Natural killer cell (primary cell): ENCODE measurements at regions not wholly inside any gene's neighbourhood (a gene's known extent, or its start where the extent isn't known, plus 50 kb on each side); places are given as distances from the start of the nearest gene placed in this dataset.

Experiments
- ATAC-seq, 3 donors: fragments of 150-1000 bp in 2 of 3; fragments of 200-7000 bp in 1 of 3; cut with Tn5 transposase; 1 replicate in 1 of 3; 2 replicates in 2 of 3; pipeline ENCODE4 v1.10.0; 2021; ENCODE audit warnings: mild to moderate bottlenecking in 2 of 3, moderate library complexity in 2 of 3
- DNase-seq, 2 donors: peaks; one replicate each; pipeline versions ENCODE4 v3.0.0 to v3.0.0-alpha.2; 2013 to 2021; ENCODE audit warnings: mixed read lengths in 1 of 2
- H3K27ac ChIP-seq: one replicate; pipeline ENCODE4 v1.5.1; 2013; ENCODE audit warnings: mild to moderate bottlenecking, low read length
- H3K27me3 ChIP-seq: one replicate; pipeline ENCODE4 v1.6.1; 2013; ENCODE audit warnings: low read length; ENCODE audit not compliant: control insufficient read depth, insufficient read depth
- H3K36me3 ChIP-seq: one replicate; pipeline ENCODE4 v1.6.1; 2013; ENCODE audit warnings: low read length; ENCODE audit not compliant: control insufficient read depth, insufficient read depth
- H3K4me1 ChIP-seq: one replicate; pipeline ENCODE4 v1.6.1; 2013; ENCODE audit warnings: low read length; ENCODE audit not compliant: control insufficient read depth, insufficient read depth
- H3K4me3 ChIP-seq: one replicate; pipeline ENCODE4 v1.5.1; 2013; ENCODE audit warnings: low read length
- H3K9me3 ChIP-seq: one replicate; pipeline ENCODE4 v1.6.1; 2013; ENCODE audit warnings: low read length; ENCODE audit not compliant: control insufficient read depth, insufficient read depth
- H3K27ac Mint-ChIP-seq, 2 donors: one replicate each; pipeline ENCODE4 v1.8.0; 2022; ENCODE audit warnings: mild to moderate bottlenecking in 2 of 2, mixed read lengths in 2 of 2, moderate library complexity in 1 of 2
- H3K27me3 Mint-ChIP-seq, 2 donors: one replicate each; pipeline ENCODE4 v1.8.0; 2022; ENCODE audit warnings: low read depth in 2 of 2, mixed read lengths in 2 of 2
- H3K36me3 Mint-ChIP-seq: one replicate; pipeline ENCODE4 v1.8.0; 2022; ENCODE audit warnings: mixed read lengths
- H3K4me1 Mint-ChIP-seq, 2 donors: one replicate each; pipeline ENCODE4 v1.8.0; 2022; ENCODE audit warnings: mixed read lengths in 2 of 2
- H3K4me3 Mint-ChIP-seq: one replicate; pipeline ENCODE4 v1.8.0; 2022; ENCODE audit warnings: mild to moderate bottlenecking, moderate library complexity, mixed read lengths
- H3K9me3 Mint-ChIP-seq, 2 donors: one replicate each; pipeline ENCODE4 v1.8.0; 2022; ENCODE audit warnings: mixed read lengths in 2 of 2
- CTCF ChIP-seq: fragments of 200-600 bp; IDR thresholded peaks from one replicate; pipeline ENCODE4 v1.8.0; 2022; ENCODE audit warnings: antibody characterized with exemption
- WGBS: methylation state at CpG from one replicate; pipeline ENCODE4 v1.1.7; 2013; ENCODE audit warnings: missing lambda C conversion rate; ENCODE audit not compliant: insufficient coverage; 5-methylcytosine and 5-hydroxymethylcytosine counted together
- intact Hi-C: fragments of 100-400 bp; cut with micrococcal nuclease; formaldehyde crosslinking; loops from one replicate; pipeline ENCODE4 v1.14.2; 2022

- Histone ChIP-seq H3K27ac (no peak overlapping the region), H3K27me3 (peaks cover 28% of the 10 kb centered on the region), H3K36me3 (no peaks in the 10 kb centered on the region), H3K4me3 (peak overlapping the region; percentile 20), H3K4me1 (peaks cover 22% of the 10 kb centered on the region), H3K9me3 (no peaks in the 10 kb centered on the region)
- ATAC-seq (peak; percentile 87 to 92 (median 89)), DNase-seq (peak; percentile 72 to 90)
- peaks cover 43 to 49% of the 10 kb centered on the region in 2 donors for H3K27me3 Mint-ChIP-seq
- no peaks in the 10 kb centered on the region for H3K9me3 Mint-ChIP-seq
- WGBS = 8% methylated on average over 20 of the region's 20 CpGs
- intact Hi-C loops = loop anchor here (1.0 to 10.0 kb wide), 3 partner anchors 89 to 855 kb away; partner anchors contain the start of gene EIF4G2
- H3K4me3 Mint-ChIP-seq = peak overlapping the region; percentile 78
- H3K4me1 Mint-ChIP-seq = peaks cover 8 to 22% of the 10 kb centered on the region in 2 donors
- peak overlapping the region in 1 of 2 donors; percentile 54 for H3K27ac Mint-ChIP-seq
- peak; percentile 93 for TF ChIP-seq CTCF
- H3K36me3 Mint-ChIP-seq = no peaks in the 10 kb centered on the region
Observed at GRCh38 chr11:10933455-10934292, 75.8 kb upstream of the ZBED5 start.

- Histone ChIP-seq H3K27me3 (peaks cover 32% of the 10 kb centered on the region), H3K4me1 (peaks cover 22% of the 10 kb centered on the region), H3K27ac (no peak overlapping the region), H3K36me3 (no peaks in the 10 kb centered on the region), H3K9me3 (no peaks in the 10 kb centered on the region), H3K4me3 (no peak overlapping the region)
- 92% methylated on average over 5 of the region's 5 CpGs for WGBS
- Mint-ChIP-seq H3K9me3 (no peaks in the 10 kb centered on the region), H3K27ac (no peak overlapping the region), H3K4me3 (no peak overlapping the region), H3K4me1 (peaks cover 8 to 22% of the 10 kb centered on the region in 2 donors), H3K36me3 (no peaks in the 10 kb centered on the region), H3K27me3 (peaks cover 47 to 54% of the 10 kb centered on the region in 2 donors)
- DNase-seq (no peak), ATAC-seq (no peak)
- no peak for TF ChIP-seq CTCF
- intact Hi-C loops = loop anchor here (1.0 to 10.0 kb wide), 3 partner anchors 89 to 856 kb away; partner anchors contain the start of gene EIF4G2
Observed at GRCh38 chr11:10932976-10933375, 75.1 kb upstream of the ZBED5 start.

- WGBS = 46% methylated on average over 13 of the region's 14 CpGs
Observed at GRCh38 chr11:10931761-10932670, 74.2 kb upstream of the ZBED5 start.

More at GRCh38 chr11:10931761-10932670, 74.2 kb upstream of the ZBED5 start:
- Histone ChIP-seq H3K27me3 (peaks cover 32% of the 10 kb centered on the region), H3K27ac (no peak overlapping the region), H3K36me3 (no peaks in the 10 kb centered on the region), H3K4me1 (peaks cover 22% of the 10 kb centered on the region), H3K4me3 (peak overlapping the region; percentile 15), H3K9me3 (no peaks in the 10 kb centered on the region)
- peak in 1 of 2 donors; percentile 25 for DNase-seq
- no peak for TF ChIP-seq CTCF
- peaks cover 49 to 58% of the 10 kb centered on the region in 2 donors for H3K27me3 Mint-ChIP-seq
- intact Hi-C loops = loop anchor here (2.0 to 10.0 kb wide), 2 partner anchors 127 to 857 kb away; partner anchors contain the start of gene EIF4G2
- H3K4me3 Mint-ChIP-seq = peak overlapping the region; percentile 83
- no peak for ATAC-seq
- H3K27ac Mint-ChIP-seq = peak overlapping the region in 1 of 2 donors; percentile 66
- no peaks in the 10 kb centered on the region for H3K36me3 Mint-ChIP-seq
- peaks cover 8 to 22% of the 10 kb centered on the region in 2 donors for H3K4me1 Mint-ChIP-seq
- no peaks in the 10 kb centered on the region for H3K9me3 Mint-ChIP-seq
